Endometrium (tissue), 2 donors: ENCODE measurements at regions not wholly inside any gene's neighbourhood (a gene's known extent, or its start where the extent isn't known, plus 50 kb on each side); places are given as distances from the start of the nearest gene placed in this dataset.
A peak's percentile ranks its signal among the peaks of the same experiment; 100 is the strongest.
"Not testable (repeated sequence)": the region's sequence is repeated elsewhere in the genome, so short reads cannot be mapped to it uniquely, and the experiment has no call there.

Experiments used
- FAIRE-seq: peaks from 2 replicates; lab custom pipeline; 2012; peaks lifted over from hg19 to GRCh38; lab: Jason Lieb, UNC
- donor health status: control.
- donor health status: control.

- FAIRE-seq = no peak
Measured at GRCh38 chr11:70592641-70593165, 194.4 kb downstream of the CTTN start.

GRCh38 chr11:70593446-70593983 lies 195.2 kb downstream of the CTTN start:
- no peak for FAIRE-seq

GRCh38 chr11:70594031-70594430 lies 195.7 kb downstream of the CTTN start:
- FAIRE-seq = no peak

GRCh38 chr11:70594606-70595005 lies 196.3 kb downstream of the CTTN start:
- FAIRE-seq = no peak

- FAIRE-seq = no peak
Measured at GRCh38 chr11:70595016-70595415, 196.7 kb downstream of the CTTN start.

GRCh38 chr11:70595452-70595851 lies 197.1 kb downstream of the CTTN start:
- FAIRE-seq = no peak

- no peak for FAIRE-seq
Measured at GRCh38 chr11:70596091-70596490, 197.8 kb downstream of the CTTN start.

- no peak for FAIRE-seq
Measured at GRCh38 chr11:70597006-70597555, 198.8 kb downstream of the CTTN start.

GRCh38 chr11:70597751-70598625 lies 199.7 kb downstream of the CTTN start:
- peak; percentile 91 for FAIRE-seq

- not testable (repeated sequence) for FAIRE-seq
Measured at GRCh38 chr11:70600911-70601415, 202.6 kb downstream of the CTTN start.

- no peak for FAIRE-seq
Measured at GRCh38 chr11:70601861-70602538, 203.7 kb downstream of the CTTN start.

- FAIRE-seq = no peak
Measured at GRCh38 chr11:70603114-70603755, 204.9 kb downstream of the CTTN start.

- no peak for FAIRE-seq
Measured at GRCh38 chr11:70603756-70604211, 205.5 kb downstream of the CTTN start.

- FAIRE-seq = no peak
Measured at GRCh38 chr11:70604221-70604620, 205.9 kb downstream of the CTTN start.

GRCh38 chr11:70604630-70605467 lies 206.5 kb downstream of the CTTN start:
- no peak for FAIRE-seq

- FAIRE-seq = no peak
Measured at GRCh38 chr11:70605468-70605815, 207.1 kb downstream of the CTTN start.

GRCh38 chr11:70605846-70606245 lies 207.5 kb downstream of the CTTN start:
- no peak for FAIRE-seq

GRCh38 chr11:70606248-70606950 lies 208.1 kb downstream of the CTTN start:
- FAIRE-seq = no peak

GRCh38 chr11:70606951-70607330 lies 208.6 kb downstream of the CTTN start:
- FAIRE-seq = no peak

GRCh38 chr11:70607561-70607960 lies 209.2 kb downstream of the CTTN start:
- no peak for FAIRE-seq
